HUES6 (cell line): ENCODE measurements at regions not wholly inside any gene's neighbourhood (a gene's known extent, or its start where the extent isn't known, plus 50 kb on each side); places are given as distances from the start of the nearest gene placed in this dataset.

ENCODE experiments used
- H3K27ac ChIP-seq: 2 replicates; pipeline ENCODE4 v1.7.0; 2013; ENCODE audit warnings: low read depth, mild to moderate bottlenecking, low read length, inconsistent platforms
- H3K27me3 ChIP-seq: 2 replicates; pipeline ENCODE4 v1.6.1; 2013; ENCODE audit warnings: low read length; ENCODE audit not compliant: control insufficient read depth, insufficient read depth
- H3K36me3 ChIP-seq: 2 replicates; pipeline ENCODE4 v1.6.1; 2013; ENCODE audit warnings: low read length; ENCODE audit not compliant: control insufficient read depth, insufficient read depth
- H3K4me1 ChIP-seq: 2 replicates; pipeline ENCODE4 v1.6.1; 2013; ENCODE audit warnings: low read length; ENCODE audit not compliant: control insufficient read depth, insufficient read depth
- H3K4me3 ChIP-seq: 2 replicates; pipeline ENCODE4 v1.5.1; 2013; ENCODE audit warnings: low read depth, low read length
- H3K9ac ChIP-seq: one replicate; pipeline ENCODE4 v1.6.1; 2013; ENCODE audit warnings: mild to moderate bottlenecking, low read length
- H3K9me3 ChIP-seq: 2 replicates; pipeline ENCODE4 v1.6.1; 2013; ENCODE audit warnings: low read depth, low read length; ENCODE audit not compliant: control insufficient read depth, insufficient read depth

DNA sequence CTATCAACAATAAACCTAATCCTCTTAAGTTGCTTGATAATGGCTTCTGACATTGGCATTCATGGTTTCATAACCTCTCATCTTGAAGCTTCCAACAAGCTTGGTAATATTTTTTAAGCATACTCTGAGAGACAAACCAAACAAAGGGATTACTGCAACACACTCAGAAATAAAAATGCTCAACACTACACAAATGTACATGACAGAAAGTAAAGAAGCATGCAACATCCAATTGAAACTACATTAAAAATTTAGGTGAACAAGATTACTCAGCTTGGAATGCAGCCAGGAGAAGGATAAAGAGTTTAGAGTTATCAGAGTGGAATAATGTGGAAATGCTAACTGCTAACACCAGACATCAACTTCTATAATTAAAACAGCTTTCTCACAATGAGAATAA lies 1136.6 kb upstream of the PABPC4L start:
- no peaks in the 10 kb centered on the region for H3K4me1 ChIP-seq
- no peak overlapping the region for H3K4me3 ChIP-seq
- no peak overlapping the region for H3K9ac ChIP-seq
- H3K27me3 ChIP-seq = no peaks in the 10 kb centered on the region
- no peaks in the 10 kb centered on the region for H3K36me3 ChIP-seq
- no peaks in the 10 kb centered on the region for H3K9me3 ChIP-seq
- H3K27ac ChIP-seq = no peak overlapping the region

DNA sequence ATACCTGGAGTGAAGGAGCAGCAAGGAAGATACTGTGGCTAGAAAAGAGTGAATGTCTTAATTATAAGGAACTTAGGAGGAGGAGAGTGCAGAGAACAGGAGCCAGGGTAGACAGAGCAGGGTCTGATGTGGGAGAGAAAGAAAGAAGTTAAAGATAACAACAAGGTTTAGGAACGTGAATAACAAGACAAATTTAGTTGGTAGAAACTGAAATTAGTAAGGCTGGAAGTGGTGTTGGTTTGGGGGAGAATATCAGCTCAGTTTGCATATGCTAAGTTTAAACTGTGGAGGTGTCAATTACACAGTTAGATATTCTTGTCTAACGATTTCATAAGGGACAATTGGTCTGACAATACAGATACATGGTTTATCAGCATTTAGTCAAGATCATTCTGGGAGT lies 1123.7 kb upstream of the PABPC4L start:
- H3K27ac ChIP-seq = no peak overlapping the region
- no peaks in the 10 kb centered on the region for H3K36me3 ChIP-seq
- H3K4me3 ChIP-seq = no peak overlapping the region
- H3K4me1 ChIP-seq = peaks cover 4% of the 10 kb centered on the region; the same call in 1 of the 2 replicates
- H3K9ac ChIP-seq = no peak overlapping the region
- no peaks in the 10 kb centered on the region for H3K27me3 ChIP-seq
- peaks cover 4% of the 10 kb centered on the region; the same call in 1 of the 2 replicates for H3K9me3 ChIP-seq

DNA sequence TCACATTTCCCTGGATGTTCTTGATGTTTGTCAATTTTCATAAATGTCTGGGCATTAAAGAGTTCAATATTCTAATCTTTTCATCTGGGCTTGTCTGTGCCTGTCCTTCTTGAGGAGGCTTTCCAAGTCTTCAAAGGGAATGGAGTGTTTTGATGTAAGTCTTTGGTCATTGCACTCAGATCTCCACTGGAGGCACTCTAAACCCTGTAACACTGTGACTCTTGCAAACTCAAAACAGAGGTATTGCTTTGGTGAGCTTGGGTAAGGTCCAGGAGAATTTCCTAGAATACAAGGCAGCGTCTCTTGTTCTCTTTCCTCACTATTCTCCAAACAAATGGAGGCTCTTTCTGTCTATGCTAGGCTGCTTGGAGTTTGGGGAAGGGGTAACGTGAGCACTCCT lies 1118.1 kb upstream of the PABPC4L start:
- Histone ChIP-seq H3K4me1 (no peaks in the 10 kb centered on the region), H3K36me3 (no peaks in the 10 kb centered on the region), H3K27ac (no peak overlapping the region), H3K9ac (no peak overlapping the region), H3K4me3 (no peak overlapping the region), H3K9me3 (peaks cover 4% of the 10 kb centered on the region; the same call in 1 of the 2 replicates), H3K27me3 (no peaks in the 10 kb centered on the region)

DNA sequence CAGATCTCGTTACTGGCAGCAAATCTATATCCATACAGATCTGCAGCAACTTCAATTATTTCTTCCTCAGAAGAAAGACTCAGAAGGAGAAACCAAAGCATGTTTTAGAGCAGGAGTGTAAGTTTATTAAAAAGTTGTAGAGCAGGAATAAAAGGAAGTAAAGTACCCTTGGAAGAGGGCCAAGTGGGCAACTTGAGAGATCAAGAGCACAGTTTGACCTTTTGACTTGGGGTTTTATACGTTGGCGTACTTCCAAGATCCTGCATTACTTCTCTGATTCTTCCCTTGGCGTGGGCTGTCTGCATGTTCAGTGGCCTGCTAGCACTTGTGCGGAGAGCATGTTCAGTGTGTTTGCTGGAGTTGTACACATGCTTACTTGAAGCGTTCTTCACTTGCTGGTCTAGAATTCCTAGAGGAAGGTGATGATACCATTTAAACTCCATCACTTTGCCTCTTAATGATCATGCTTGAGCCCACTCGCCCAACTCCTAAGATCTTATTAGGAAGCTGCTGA lies 1114.7 kb upstream of the PABPC4L start:
- Histone ChIP-seq H3K27me3 (no peaks in the 10 kb centered on the region), H3K27ac (no peak overlapping the region), H3K9ac (no peak overlapping the region), H3K36me3 (no peaks in the 10 kb centered on the region), H3K4me3 (no peak overlapping the region), H3K9me3 (no peaks in the 10 kb centered on the region), H3K4me1 (no peaks in the 10 kb centered on the region)

DNA sequence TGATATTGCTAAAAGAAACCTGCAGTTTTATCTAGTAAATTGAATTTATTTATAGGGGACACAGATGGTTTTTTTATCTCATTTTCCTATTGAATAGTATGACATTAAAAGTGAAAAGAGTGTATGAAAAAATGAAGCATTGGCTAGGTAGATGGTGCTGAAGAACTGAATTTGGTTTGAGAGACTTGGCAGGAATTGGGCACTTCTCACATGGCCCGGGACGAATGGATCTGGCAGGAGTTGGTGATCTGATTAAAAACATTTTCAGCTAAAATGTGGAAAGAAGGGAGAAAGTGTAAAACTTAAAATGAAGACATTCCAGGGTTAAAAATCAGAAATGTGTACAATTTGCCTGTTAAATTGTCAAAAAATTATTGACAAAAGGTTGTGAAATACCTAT lies 1088.5 kb upstream of the PABPC4L start:
- no peak overlapping the region for H3K27ac ChIP-seq
- no peaks in the 10 kb centered on the region for H3K27me3 ChIP-seq
- no peak overlapping the region for H3K4me3 ChIP-seq
- no peaks in the 10 kb centered on the region for H3K9me3 ChIP-seq
- H3K9ac ChIP-seq = no peak overlapping the region
- H3K36me3 ChIP-seq = no peaks in the 10 kb centered on the region
- no peaks in the 10 kb centered on the region for H3K4me1 ChIP-seq

DNA sequence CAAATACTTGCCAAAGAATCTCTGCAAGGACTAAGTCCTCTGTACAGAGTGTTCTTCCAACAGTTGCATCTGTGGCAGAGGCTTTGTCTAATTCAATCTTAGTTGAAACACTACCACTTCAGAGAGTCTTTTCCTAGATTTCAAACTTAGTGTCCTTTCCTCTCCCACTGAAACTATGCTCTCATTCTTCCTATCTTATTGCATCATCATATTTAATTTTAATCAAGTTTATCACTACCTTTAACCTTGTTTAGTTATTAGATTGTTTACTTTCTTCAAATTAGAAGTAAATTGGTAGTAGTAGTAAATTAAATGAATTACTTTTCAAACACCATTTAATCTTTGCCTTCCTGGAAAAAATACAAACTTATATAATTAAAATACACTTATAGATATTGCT lies 1082.3 kb upstream of the PABPC4L start:
- no peak overlapping the region for H3K27ac ChIP-seq
- H3K9ac ChIP-seq = no peak overlapping the region
- H3K4me3 ChIP-seq = no peak overlapping the region

DNA sequence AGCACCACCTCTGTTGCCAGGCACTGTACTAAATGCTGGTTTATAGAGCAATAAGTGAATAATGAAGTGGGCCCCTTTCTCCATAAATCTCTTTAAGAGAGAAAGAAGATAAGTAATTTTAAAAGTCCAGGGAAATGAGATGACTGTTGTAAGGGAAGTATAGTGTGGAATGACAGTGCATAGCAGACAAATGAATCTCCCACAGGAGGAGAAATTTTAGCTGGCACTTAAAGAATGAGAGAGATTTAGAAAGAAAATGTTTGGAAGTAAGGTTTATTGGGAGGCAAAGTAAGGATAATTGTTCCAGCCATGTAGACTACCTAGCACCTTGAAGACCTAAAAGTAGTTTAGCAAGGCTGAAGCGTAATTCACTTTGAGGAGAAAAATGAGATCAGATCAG lies 1081.1 kb upstream of the PABPC4L start:
- Histone ChIP-seq H3K9ac (no peak overlapping the region), H3K4me1 (0 out of 2 replicates have a peak, but pooled peaks cover 4% of the 10 kb centered on the region), H3K36me3 (no peaks in the 10 kb centered on the region), H3K9me3 (no peaks in the 10 kb centered on the region), H3K27me3 (no peaks in the 10 kb centered on the region), H3K4me3 (no peak overlapping the region), H3K27ac (no peak overlapping the region)

More for the DNA sequence above, 1082.3 kb upstream of the PABPC4L start:
- H3K36me3 ChIP-seq = no peaks in the 10 kb centered on the region
- H3K9me3 ChIP-seq = no peaks in the 10 kb centered on the region
- no peaks in the 10 kb centered on the region for H3K4me1 ChIP-seq
- H3K27me3 ChIP-seq = no peaks in the 10 kb centered on the region

DNA sequence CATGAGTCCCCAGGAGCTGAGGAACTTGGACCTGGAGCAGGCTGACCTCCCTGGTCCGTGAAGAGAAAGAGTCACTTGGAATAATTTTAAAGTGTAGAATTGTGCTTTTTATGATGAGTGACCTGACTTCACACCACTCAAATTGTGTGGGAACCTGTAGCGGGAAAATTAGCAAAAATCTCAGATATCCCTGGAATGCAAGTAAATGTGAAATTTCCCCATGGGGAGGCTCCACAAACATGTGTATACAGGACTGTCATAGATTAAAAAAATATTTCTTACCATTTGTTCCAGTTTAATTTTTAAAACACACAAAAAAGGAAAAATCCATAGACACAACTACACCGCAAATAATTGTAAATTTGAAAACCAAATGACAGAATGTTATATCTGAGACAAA lies 1079.6 kb upstream of the PABPC4L start:
- Histone ChIP-seq H3K27me3 (no peaks in the 10 kb centered on the region), H3K27ac (no peak overlapping the region), H3K4me1 (peaks cover 9% of the 10 kb centered on the region; the same call in 1 of the 2 replicates), H3K36me3 (no peaks in the 10 kb centered on the region), H3K4me3 (no peak overlapping the region), H3K9me3 (no peaks in the 10 kb centered on the region), H3K9ac (no peak overlapping the region)

DNA sequence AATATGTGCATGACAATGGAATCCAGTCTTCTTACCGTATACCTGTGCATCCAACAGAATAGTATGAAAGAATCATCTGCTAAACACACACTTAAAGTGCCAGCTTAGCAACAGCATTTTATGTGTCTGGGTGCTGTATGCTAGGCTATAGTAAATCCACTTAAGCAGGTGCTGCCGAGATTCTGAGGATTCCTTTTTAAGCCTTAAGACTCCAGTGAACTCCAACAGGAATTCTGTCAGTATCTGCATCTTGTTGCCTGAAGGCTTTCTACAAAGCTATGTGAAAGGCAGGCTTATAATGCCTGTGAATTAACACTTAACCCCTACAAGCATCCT lies 1076.4 kb upstream of the PABPC4L start:
- H3K4me3 ChIP-seq = no peak overlapping the region
- no peaks in the 10 kb centered on the region for H3K9me3 ChIP-seq
- no peaks in the 10 kb centered on the region for H3K27me3 ChIP-seq
- H3K9ac ChIP-seq = no peak overlapping the region
- no peaks in the 10 kb centered on the region for H3K36me3 ChIP-seq
- no peak overlapping the region for H3K27ac ChIP-seq
- H3K4me1 ChIP-seq = peaks cover 9% of the 10 kb centered on the region; the same call in 1 of the 2 replicates

DNA sequence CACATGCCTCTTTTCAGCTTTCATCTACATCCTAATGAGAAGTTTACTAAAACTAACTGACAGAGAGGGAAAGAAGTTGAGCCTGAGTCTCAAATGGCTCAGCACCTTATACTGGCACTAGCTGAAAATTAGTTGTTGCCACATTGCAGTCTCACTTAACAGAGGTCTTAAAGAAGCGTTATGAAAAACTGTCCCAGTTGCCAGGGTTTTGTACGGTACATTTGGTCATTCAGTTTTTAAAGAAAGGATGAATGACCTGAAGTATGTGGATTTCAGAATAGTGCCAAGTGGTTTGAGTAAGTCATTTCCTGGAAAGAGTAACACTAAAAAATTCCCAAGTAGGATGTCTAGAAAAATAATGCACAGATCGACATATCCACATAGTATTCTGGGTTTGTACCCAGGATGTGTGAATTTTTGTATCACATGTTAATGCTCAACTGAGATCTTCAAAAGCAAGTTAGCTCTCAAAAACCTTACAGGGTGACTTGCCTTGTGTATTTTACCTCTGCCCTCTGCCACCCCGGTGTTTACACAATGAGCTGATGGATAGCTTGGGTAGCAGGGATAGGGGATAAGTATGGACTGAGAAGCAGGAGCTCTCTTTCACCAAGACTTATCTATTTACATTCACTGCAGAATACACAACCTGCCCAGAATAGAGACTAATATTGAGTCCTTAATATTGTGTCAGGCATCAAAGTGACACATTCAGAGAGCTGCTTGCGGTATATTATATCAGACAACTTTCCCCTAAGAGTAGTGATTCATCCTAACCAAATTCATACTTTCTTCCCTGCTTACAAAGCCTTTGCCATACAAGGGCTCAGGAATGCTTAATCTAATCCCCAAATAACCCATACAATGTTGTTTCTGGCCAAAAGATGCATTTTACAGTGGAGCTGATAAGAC lies 1075.7 kb upstream of the PABPC4L start:
- H3K9ac ChIP-seq = no peak overlapping the region
- no peaks in the 10 kb centered on the region for H3K36me3 ChIP-seq
- H3K4me1 ChIP-seq = peaks cover 9% of the 10 kb centered on the region; the same call in 1 of the 2 replicates
- no peak overlapping the region for H3K27ac ChIP-seq
- H3K9me3 ChIP-seq = no peaks in the 10 kb centered on the region
- H3K4me3 ChIP-seq = no peak overlapping the region
- H3K27me3 ChIP-seq = no peaks in the 10 kb centered on the region

DNA sequence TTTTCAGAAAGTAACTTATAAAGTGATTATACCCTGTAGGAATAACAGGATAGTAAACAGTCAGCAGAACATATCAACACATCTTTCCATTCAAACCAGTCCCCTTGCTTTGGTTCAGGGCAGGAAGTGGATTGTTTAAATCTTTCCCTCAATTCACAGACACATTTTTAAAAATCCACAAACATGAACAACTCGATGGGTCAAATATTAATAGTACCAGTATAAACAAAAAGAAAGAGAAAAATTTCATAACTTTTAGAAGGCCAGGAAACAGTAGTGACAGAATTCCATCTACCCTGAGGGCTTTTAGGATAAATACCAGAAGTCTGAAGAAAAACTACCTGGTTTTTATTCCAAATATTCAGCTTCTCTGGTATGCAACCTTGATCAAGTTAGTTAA lies 1072.8 kb upstream of the PABPC4L start:
- H3K4me3 ChIP-seq = no peak overlapping the region
- no peaks in the 10 kb centered on the region for H3K27me3 ChIP-seq
- H3K4me1 ChIP-seq = peaks cover 9% of the 10 kb centered on the region; the same call in 1 of the 2 replicates
- H3K9ac ChIP-seq = no peak overlapping the region
- H3K9me3 ChIP-seq = no peaks in the 10 kb centered on the region
- H3K27ac ChIP-seq = no peak overlapping the region
- no peaks in the 10 kb centered on the region for H3K36me3 ChIP-seq
